Endothelial cell of umbilical vein (primary cell): ENCODE measurements at regions not wholly inside any gene's neighbourhood (a gene's known extent, or its start where the extent isn't known, plus 50 kb on each side); places are given as distances from the start of the nearest gene placed in this dataset.

Experiments used
- BruUV-seq: library from RNA; stranded (reverse); fragments of 400-500 nt; replicated peaks from 2 replicates; lab custom pipeline; 2021; lab: Mats Ljungman, UMichigan
- CTCF ChIA-PET: fragments of 300-600, 350-600 bp; sonication (Branson Sonifier 250); formaldehyde crosslinking; loops from one replicate; lab custom pipeline; 2021; ENCODE audit warnings: antibody characterized with exemption, inconsistent platforms; lab: Charles Lee
- POLR2A ChIA-PET: fragments of 300-600, 350-600 bp; sonication (Branson Sonifier 250); formaldehyde crosslinking; loops from one replicate; lab custom pipeline; 2021; ENCODE audit warnings: antibody characterized with exemption, inconsistent platforms; lab: Charles Lee
- DNase-seq: peaks from one replicate; pipeline ENCODE4 v3.0.0-alpha.2; 2011; ENCODE audit warnings: low read depth, low spot score
- FAIRE-seq: peaks from 2 replicates; lab custom pipeline; 2011; peaks lifted over from hg19 to GRCh38; lab: Jason Lieb, UNC
- H2AFZ ChIP-seq: 2 replicates; pipeline ENCODE4 v1.6.0; 2012; ENCODE audit warnings: low read depth, low read length, control low read depth, inconsistent platforms
- H3K27ac ChIP-seq: 2 replicates; pipeline ENCODE4 v1.5.1; 2011; ENCODE audit warnings: low read depth, mild to moderate bottlenecking, control low read depth, low read length, moderate library complexity; ENCODE audit not compliant: insufficient read depth
- H3K27me3 ChIP-seq, 2 experiments: 2 replicates each; pipeline versions ENCODE4 v1.6.0 to v1.6.1; 2011; ENCODE audit warnings: low read length in 2 of 2, mixed read lengths in 1 of 2; ENCODE audit not compliant: control insufficient read depth in 2 of 2, insufficient read depth in 2 of 2
- H3K36me3 ChIP-seq, 2 experiments: 2 replicates in 1 of 2; 3 replicates in 1 of 2; pipeline ENCODE4 v1.5.1; 2011; ENCODE audit warnings: low read length in 2 of 2, mild to moderate bottlenecking in 1 of 2, moderate library complexity in 1 of 2; ENCODE audit not compliant: control insufficient read depth in 2 of 2, insufficient read depth in 2 of 2; ENCODE audit errors: extremely low read depth in 1 of 2
- H3K4me1 ChIP-seq: 3 replicates; pipeline ENCODE4 v1.5.1; 2011; ENCODE audit warnings: mild to moderate bottlenecking, low read length; ENCODE audit not compliant: control insufficient read depth, insufficient read depth; ENCODE audit errors: extremely low read depth
- H3K4me2 ChIP-seq: 2 replicates; pipeline ENCODE4 v1.6.1; 2011; ENCODE audit warnings: low read length, control low read depth, mixed read lengths; ENCODE audit not compliant: insufficient read depth
- H3K4me3 ChIP-seq, 3 experiments: fragments of 200-600 bp in 1 of 3; sonication (generic), shearing (Covaris generic) in 1 of 3; replicated peaks in 1 of 3; 2 replicates each; pipeline ENCODE4 v1.5.1; 2011 to 2016; ENCODE audit warnings: control low read depth in 3 of 3, low read length in 3 of 3, mild to moderate bottlenecking in 2 of 3, inconsistent platforms in 1 of 3, low read depth in 1 of 3, moderate library complexity in 1 of 3; ENCODE audit not compliant: insufficient read depth in 1 of 3
- H3K79me2 ChIP-seq: 2 replicates; pipeline ENCODE4 v1.6.0; 2012; ENCODE audit warnings: low read length, inconsistent platforms; ENCODE audit not compliant: control insufficient read depth, insufficient read depth
- H3K9ac ChIP-seq: replicated peaks from 2 replicates; pipeline ENCODE3; 2011; ENCODE audit warnings: low read length, control low read depth; ENCODE audit not compliant: insufficient read depth; ENCODE audit errors: extremely low read depth
- H3K9me1 ChIP-seq: replicated peaks from 3 replicates; pipeline ENCODE4 v1.6.0; 2011; ENCODE audit warnings: mild to moderate bottlenecking, low read length; ENCODE audit not compliant: control insufficient read depth, insufficient read depth; ENCODE audit errors: extremely low read depth
- H3K9me3 ChIP-seq: replicated peaks from 2 replicates; pipeline ENCODE4 v1.5.1; 2012; ENCODE audit warnings: low read length, inconsistent platforms; ENCODE audit not compliant: control insufficient read depth, insufficient read depth
- H4K20me1 ChIP-seq: replicated peaks from 2 replicates; pipeline ENCODE3; 2011; ENCODE audit warnings: mild to moderate bottlenecking, low read length; ENCODE audit not compliant: control insufficient read depth, insufficient read depth; ENCODE audit errors: extremely low read depth
- EZH2 ChIP-seq: IDR thresholded peaks from 2 replicates; pipeline ENCODE4 v1.6.1; 2012; ENCODE audit warnings: borderline replicate concordance, low read depth, mild to moderate bottlenecking, moderate library complexity, low read length, inconsistent platforms; ENCODE audit not compliant: severe bottlenecking
- FOS ChIP-seq: IDR thresholded peaks from 2 replicates; pipeline ENCODE4 v1.6.1; 2011; ENCODE audit warnings: mild to moderate bottlenecking, low read length, moderate library complexity, borderline replicate concordance; ENCODE audit not compliant: insufficient read depth
- GATA2 ChIP-seq: IDR thresholded peaks from 2 replicates; pipeline ENCODE4 v1.7.0; 2011; ENCODE audit warnings: low read depth, mild to moderate bottlenecking, moderate library complexity, mixed read lengths, low read length; ENCODE audit not compliant: insufficient read length, insufficient read depth
- JUN ChIP-seq: IDR thresholded peaks from 2 replicates; pipeline ENCODE4 v1.6.1; 2011; ENCODE audit warnings: borderline replicate concordance, low read depth; ENCODE audit not compliant: insufficient read length, insufficient read depth
- MYC ChIP-seq: IDR thresholded peaks from one replicate; pipeline ENCODE4 v1.6.1; 2011; ENCODE audit warnings: mild to moderate bottlenecking, low read depth, low read length
- POLR2A ChIP-seq: IDR thresholded peaks from 2 replicates; pipeline ENCODE4 v1.6.1; 2012; ENCODE audit warnings: low read depth, mild to moderate bottlenecking, control low read depth, low read length
- POLR2AphosphoS5 ChIP-seq: IDR thresholded peaks from 2 replicates; pipeline ENCODE4 v1.6.1; 2012; ENCODE audit warnings: low read depth, mild to moderate bottlenecking, control low read depth, low read length, moderate library complexity; ENCODE audit not compliant: insufficient read depth
- dilution Hi-C: fragments of 300-500 bp; cut with MboI; formaldehyde crosslinking; loops from one replicate; pipeline ENCODE4 v1.15.0; 2019; ENCODE audit warnings: low sequenced_read_pairs; ENCODE audit not compliant: extremely low pct_ligation_motif_present
- intact Hi-C: fragments of 100-400 bp; cut with micrococcal nuclease; formaldehyde crosslinking; loops from one replicate; pipeline ENCODE4 v1.10.0; 2022
- TF ChIP-seq, protein P1 (sequence below): IDR thresholded peaks from 2 replicates; pipeline ENCODE4 v1.6.1; 2011; ENCODE audit not compliant: insufficient read depth, insufficient read length
- TF ChIP-seq, protein P2 (sequence below), 2 donors: IDR thresholded peaks; 1 replicate in 1 of 2; 2 replicates in 1 of 2; pipeline ENCODE4 v1.5.1; 2011; ENCODE audit warnings: low read length in 2 of 2, mild to moderate bottlenecking in 2 of 2, moderate library complexity in 2 of 2, control low read depth in 1 of 2, inconsistent platforms in 1 of 2, low read depth in 1 of 2; ENCODE audit not compliant: insufficient read depth in 1 of 2; ENCODE audit errors: extremely low read depth in 1 of 2

DNA sequence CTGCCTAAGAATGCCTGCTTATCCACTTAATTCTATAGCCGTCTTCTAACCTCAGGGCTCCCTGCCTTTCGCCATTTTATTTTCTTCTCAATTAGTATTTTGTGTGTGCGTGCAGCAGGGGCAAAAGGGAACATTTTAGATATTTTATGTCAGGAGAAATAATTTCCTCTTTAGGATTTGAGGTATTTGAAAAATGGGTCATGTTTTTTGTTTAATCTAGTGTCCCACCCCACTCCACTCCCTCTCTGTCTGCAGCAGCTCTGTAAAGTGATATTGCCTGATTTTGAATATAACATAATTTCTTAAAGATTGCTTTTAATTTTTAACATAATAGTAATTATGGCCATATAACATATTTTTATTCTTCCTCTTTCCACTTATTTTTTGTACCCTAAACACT lies 593.2 kb upstream of the DPPA4 start:
- intact Hi-C loops, result no loop called here
- ChIA-PET CTCF (no interaction called here), POLR2A (no interaction called here)
- no peaks in the 10 kb centered on the region for H3K4me1 ChIP-seq
- no peaks in the 10 kb centered on the region for H4K20me1 ChIP-seq
- H2AFZ ChIP-seq, result no peak overlapping the region
- no peaks in the 10 kb centered on the region for H3K9me3 ChIP-seq
- TF ChIP-seq JUN, result no peak
- no peak for TF ChIP-seq GATA2
- no peak for TF ChIP-seq MYC
- TF ChIP-seq POLR2A, result no peak
- TF ChIP-seq, protein P1, sequence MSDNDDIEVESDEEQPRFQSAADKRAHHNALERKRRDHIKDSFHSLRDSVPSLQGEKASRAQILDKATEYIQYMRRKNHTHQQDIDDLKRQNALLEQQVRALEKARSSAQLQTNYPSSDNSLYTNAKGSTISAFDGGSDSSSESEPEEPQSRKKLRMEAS, result no peak
- no peak overlapping the region for H3K4me3 ChIP-seq
- no peak overlapping the region for H3K4me2 ChIP-seq
- no peak for FAIRE-seq
- no peak for DNase-seq
- no peaks in the 10 kb centered on the region for H3K9me1 ChIP-seq
- H3K27ac ChIP-seq, result no peak overlapping the region
- no peaks in the 10 kb centered on the region for H3K79me2 ChIP-seq
- dilution Hi-C loops, result no loop called here
- no peaks in the 10 kb centered on the region for H3K36me3 ChIP-seq
- H3K27me3 ChIP-seq, result no peaks in the 10 kb centered on the region
- H3K9ac ChIP-seq, result no peak overlapping the region
- BruUV-seq, result no TSS peak

DNA sequence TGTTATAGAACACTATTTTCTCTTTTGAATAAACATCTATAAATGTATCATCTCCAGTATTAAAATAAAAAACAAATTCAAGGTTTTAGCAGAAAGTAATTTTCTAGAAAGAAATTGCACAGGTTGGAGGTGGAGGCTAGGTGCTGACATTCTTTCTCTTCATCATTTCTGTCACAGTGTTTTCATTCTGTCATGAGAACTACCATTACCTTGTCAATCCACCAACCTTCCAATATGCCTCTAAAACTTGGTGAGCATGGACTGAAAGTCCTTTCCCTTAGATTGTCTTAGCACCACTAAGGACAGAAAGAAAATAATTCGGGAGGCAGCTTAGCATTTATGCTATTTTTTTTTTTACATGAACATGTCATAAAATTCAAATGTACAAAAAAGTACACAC lies 596.2 kb upstream of the DPPA4 start:
- CTCF ChIA-PET, result no interaction called here

More for the DNA sequence above, 596.2 kb upstream of the DPPA4 start:
- DNase-seq (no peak), FAIRE-seq (no peak)
- H3K27me3 ChIP-seq, result no peaks in the 10 kb centered on the region
- H4K20me1 ChIP-seq, result no peaks in the 10 kb centered on the region
- H2AFZ ChIP-seq, result no peak overlapping the region
- no peaks in the 10 kb centered on the region for H3K36me3 ChIP-seq
- H3K9ac ChIP-seq, result no peak overlapping the region
- no peak overlapping the region for H3K4me2 ChIP-seq
- TF ChIP-seq EZH2, result no peak
- no peak for TF ChIP-seq GATA2
- TF ChIP-seq POLR2A, result no peak
- no peak for TF ChIP-seq POLR2AphosphoS5
- TF ChIP-seq JUN, result no peak
- TF ChIP-seq MYC, result no peak
- TF ChIP-seq, protein P2, sequence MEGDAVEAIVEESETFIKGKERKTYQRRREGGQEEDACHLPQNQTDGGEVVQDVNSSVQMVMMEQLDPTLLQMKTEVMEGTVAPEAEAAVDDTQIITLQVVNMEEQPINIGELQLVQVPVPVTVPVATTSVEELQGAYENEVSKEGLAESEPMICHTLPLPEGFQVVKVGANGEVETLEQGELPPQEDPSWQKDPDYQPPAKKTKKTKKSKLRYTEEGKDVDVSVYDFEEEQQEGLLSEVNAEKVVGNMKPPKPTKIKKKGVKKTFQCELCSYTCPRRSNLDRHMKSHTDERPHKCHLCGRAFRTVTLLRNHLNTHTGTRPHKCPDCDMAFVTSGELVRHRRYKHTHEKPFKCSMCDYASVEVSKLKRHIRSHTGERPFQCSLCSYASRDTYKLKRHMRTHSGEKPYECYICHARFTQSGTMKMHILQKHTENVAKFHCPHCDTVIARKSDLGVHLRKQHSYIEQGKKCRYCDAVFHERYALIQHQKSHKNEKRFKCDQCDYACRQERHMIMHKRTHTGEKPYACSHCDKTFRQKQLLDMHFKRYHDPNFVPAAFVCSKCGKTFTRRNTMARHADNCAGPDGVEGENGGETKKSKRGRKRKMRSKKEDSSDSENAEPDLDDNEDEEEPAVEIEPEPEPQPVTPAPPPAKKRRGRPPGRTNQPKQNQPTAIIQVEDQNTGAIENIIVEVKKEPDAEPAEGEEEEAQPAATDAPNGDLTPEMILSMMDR (IDR thresholded peaks at IDR 0.05; ENCODE audit: extremely low read depth in 1 of 2, insufficient read depth in 1 of 2, low read depth in 1 of 2, low read length in 2 of 2), result no peak
- no peak for TF ChIP-seq FOS
- no peaks in the 10 kb centered on the region for H3K4me1 ChIP-seq
- dilution Hi-C loops, result no loop called here
- intact Hi-C loops, result no loop called here
- BruUV-seq, result no TSS peak
- H3K9me1 ChIP-seq, result no peaks in the 10 kb centered on the region
- no peaks in the 10 kb centered on the region for H3K9me3 ChIP-seq
- no peak overlapping the region for H3K27ac ChIP-seq
- POLR2A ChIA-PET, result no interaction called here
- no peak overlapping the region for H3K4me3 ChIP-seq
- no peaks in the 10 kb centered on the region for H3K79me2 ChIP-seq
